H1 (cell line): ENCODE measurements at regions not wholly inside any gene's neighbourhood (a gene's known extent, or its start where the extent isn't known, plus 50 kb on each side); places are given as distances from the start of the nearest gene placed in this dataset.

ENCODE experiments used
- BRCA1 ChIP-seq: IDR thresholded peaks from 2 replicates; pipeline ENCODE4 v1.6.1; 2012; ENCODE audit warnings: low read depth, low read length, improper control_type of control experiment
- E2F6 ChIP-seq: IDR thresholded peaks from 2 replicates; pipeline ENCODE4 v1.6.1; 2012; ENCODE audit warnings: inconsistent platforms
- RAD21 ChIP-seq, 2 experiments: IDR thresholded peaks in 1 of 2; conservative IDR thresholded peaks in 1 of 2; 2 replicates each; pipeline ENCODE4 v1.6.1; 2011; ENCODE audit warnings: low read depth in 2 of 2, low read length in 2 of 2, improper control_type of control experiment in 1 of 2, inconsistent platforms in 1 of 2, mild to moderate bottlenecking in 1 of 2, moderate library complexity in 1 of 2

- TF ChIP-seq E2F6 (no peak), BRCA1 (no peak), RAD21 (IDR thresholded peaks at IDR 0.05 in 1 of 2, conservative IDR thresholded peaks at IDR 0.05 in 1 of 2; ENCODE audit: low read depth in 2 of 2, low read length in 2 of 2) (no peak)
Measured at GRCh38 chr13:58935689-58936088, 1228.0 kb downstream of the DIAPH3 start (continued).
